ENCODE measurements at regions not wholly inside any gene's neighbourhood (a gene's known extent, or its start where the extent isn't known, plus 50 kb on each side); places are given as distances from the start of the nearest gene placed in this dataset.

GRCh38 chr1:218965821-218966220 is 207.9 kb upstream of the LYPLAL1 start:
- Mint-ChIP-seq H3K36me3 (ENCODE audit: low read depth) (no peaks in the 10 kb centered on the region), H3K27ac (no peak overlapping the region), H3K9me3 (no peaks in the 10 kb centered on the region), H3K27me3 (ENCODE audit: low read depth) (no peaks in the 10 kb centered on the region), H3K4me3 (ENCODE audit: low read depth) (no peak overlapping the region), H3K4me1 (ENCODE audit: low read depth) (no peaks in the 10 kb centered on the region)
- no peak for DNase-seq (ENCODE audit: low spot score)
- intact Hi-C loops (cut with micrococcal nuclease), result no loop called here

GRCh38 chr1:218967254-218967653 is 206.4 kb upstream of the LYPLAL1 start:
- Mint-ChIP-seq H3K36me3 (ENCODE audit: low read depth) (no peaks in the 10 kb centered on the region), H3K9me3 (no peaks in the 10 kb centered on the region), H3K27me3 (ENCODE audit: low read depth) (no peaks in the 10 kb centered on the region), H3K4me1 (ENCODE audit: low read depth) (no peaks in the 10 kb centered on the region), H3K4me3 (ENCODE audit: low read depth) (no peak overlapping the region), H3K27ac (no peak overlapping the region)
- intact Hi-C loops (cut with micrococcal nuclease), result no loop called here
- no peak for DNase-seq (ENCODE audit: low spot score)

DNA sequence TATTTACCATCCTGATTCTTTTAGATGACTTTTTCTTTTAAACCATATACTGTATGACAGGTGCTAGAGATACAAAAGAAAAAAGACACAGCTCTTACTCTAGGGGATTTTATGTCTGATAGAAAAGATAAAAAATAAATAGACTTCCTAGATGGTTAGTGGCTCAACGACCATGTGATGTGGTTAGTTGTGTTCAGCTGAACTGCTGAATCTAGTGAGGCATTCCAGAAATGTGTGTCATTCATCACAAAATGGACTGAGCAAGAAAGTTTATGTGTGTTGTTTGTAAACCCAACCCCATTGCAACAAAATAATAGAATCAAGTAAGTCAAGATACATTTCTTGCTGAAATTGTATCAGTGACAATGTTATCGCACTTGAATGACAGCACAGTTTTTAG is 205.8 kb upstream of the LYPLAL1 start:
- no peak for DNase-seq (ENCODE audit: low spot score)
- Mint-ChIP-seq H3K27ac (no peak overlapping the region), H3K27me3 (ENCODE audit: low read depth) (no peaks in the 10 kb centered on the region), H3K9me3 (no peaks in the 10 kb centered on the region), H3K4me3 (ENCODE audit: low read depth) (no peak overlapping the region), H3K4me1 (ENCODE audit: low read depth) (no peaks in the 10 kb centered on the region), H3K36me3 (ENCODE audit: low read depth) (no peaks in the 10 kb centered on the region)
- intact Hi-C loops (cut with micrococcal nuclease), result no loop called here

- H3K4me1 Mint-ChIP-seq (ENCODE audit: low read depth), result no peaks in the 10 kb centered on the region
- no peaks in the 10 kb centered on the region for H3K27me3 Mint-ChIP-seq (ENCODE audit: low read depth)
- DNase-seq (ENCODE audit: low spot score), result no peak
- H3K4me3 Mint-ChIP-seq (ENCODE audit: low read depth), result no peak overlapping the region
- no peak overlapping the region for H3K27ac Mint-ChIP-seq
- H3K9me3 Mint-ChIP-seq, result no peaks in the 10 kb centered on the region
- intact Hi-C loops (cut with micrococcal nuclease), result no loop called here
- no peaks in the 10 kb centered on the region for H3K36me3 Mint-ChIP-seq (ENCODE audit: low read depth)
Measured at GRCh38 chr1:218969006-218969405, 204.7 kb upstream of the LYPLAL1 start.

DNA sequence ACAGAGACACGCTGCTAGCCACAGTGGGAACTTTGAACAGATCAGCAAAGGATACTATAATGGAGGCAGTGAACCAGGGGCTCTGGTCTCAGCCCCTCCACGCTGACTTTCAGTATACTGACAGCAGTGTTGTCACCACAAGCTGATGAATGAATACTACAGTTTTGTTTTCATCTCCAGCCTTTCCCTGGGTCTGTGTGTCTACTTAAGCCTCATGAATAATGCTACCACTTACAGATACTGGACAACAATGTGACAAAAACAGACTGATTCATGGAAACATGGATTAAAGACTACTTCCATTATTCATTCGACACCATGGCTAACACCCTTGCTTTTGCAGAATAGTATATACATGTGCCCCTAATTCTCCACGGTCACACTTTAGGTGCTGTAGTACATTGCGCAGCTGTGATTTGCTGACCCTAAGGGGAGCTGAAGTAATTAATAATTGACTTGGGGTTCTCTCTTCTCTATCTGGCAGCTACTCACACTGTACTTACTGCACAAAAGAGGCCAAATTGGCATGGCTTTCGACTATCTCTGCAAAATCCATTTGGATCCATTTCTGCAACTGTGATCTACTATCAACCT is 203.2 kb upstream of the LYPLAL1 start:
- no peak overlapping the region for H3K4me3 Mint-ChIP-seq (ENCODE audit: low read depth)
- H3K27me3 Mint-ChIP-seq (ENCODE audit: low read depth), result no peaks in the 10 kb centered on the region
- intact Hi-C loops (cut with micrococcal nuclease), result no loop called here
- no peaks in the 10 kb centered on the region for H3K36me3 Mint-ChIP-seq (ENCODE audit: low read depth)
- no peak for DNase-seq (ENCODE audit: low spot score)
- no peaks in the 10 kb centered on the region for H3K4me1 Mint-ChIP-seq (ENCODE audit: low read depth)
- no peaks in the 10 kb centered on the region for H3K9me3 Mint-ChIP-seq
- no peak overlapping the region for H3K27ac Mint-ChIP-seq

GRCh38 chr1:218971156-218971555 is 202.5 kb upstream of the LYPLAL1 start:
- no peak for DNase-seq (ENCODE audit: low spot score)
- no peak overlapping the region for H3K4me3 Mint-ChIP-seq (ENCODE audit: low read depth)
- no peaks in the 10 kb centered on the region for H3K27me3 Mint-ChIP-seq (ENCODE audit: low read depth)

GRCh38 chr1:218980881-218981280 is 192.8 kb upstream of the LYPLAL1 start:
- DNase-seq (ENCODE audit: low spot score), result no peak
- Mint-ChIP-seq H3K36me3 (ENCODE audit: low read depth) (no peaks in the 10 kb centered on the region), H3K27ac (no peak overlapping the region), H3K4me3 (ENCODE audit: low read depth) (no peak overlapping the region), H3K9me3 (no peaks in the 10 kb centered on the region), H3K4me1 (ENCODE audit: low read depth) (no peaks in the 10 kb centered on the region), H3K27me3 (ENCODE audit: low read depth) (no peaks in the 10 kb centered on the region)
- intact Hi-C loops (cut with micrococcal nuclease), result no loop called here

More at GRCh38 chr1:218971156-218971555, 202.5 kb upstream of the LYPLAL1 start:
- no peaks in the 10 kb centered on the region for H3K4me1 Mint-ChIP-seq (ENCODE audit: low read depth)
- intact Hi-C loops (cut with micrococcal nuclease), result no loop called here
- no peak overlapping the region for H3K27ac Mint-ChIP-seq
- no peaks in the 10 kb centered on the region for H3K9me3 Mint-ChIP-seq
- H3K36me3 Mint-ChIP-seq (ENCODE audit: low read depth), result no peaks in the 10 kb centered on the region

- no peak overlapping the region for H3K4me3 Mint-ChIP-seq (ENCODE audit: low read depth)
- no peaks in the 10 kb centered on the region for H3K27me3 Mint-ChIP-seq (ENCODE audit: low read depth)
- intact Hi-C loops (cut with micrococcal nuclease), result no loop called here
- H3K4me1 Mint-ChIP-seq (ENCODE audit: low read depth), result no peaks in the 10 kb centered on the region
- H3K36me3 Mint-ChIP-seq (ENCODE audit: low read depth), result no peaks in the 10 kb centered on the region
- DNase-seq (ENCODE audit: low spot score), result no peak
- no peak overlapping the region for H3K27ac Mint-ChIP-seq
- no peaks in the 10 kb centered on the region for H3K9me3 Mint-ChIP-seq
Measured at GRCh38 chr1:218982482-218982881, 191.2 kb upstream of the LYPLAL1 start.

DNA sequence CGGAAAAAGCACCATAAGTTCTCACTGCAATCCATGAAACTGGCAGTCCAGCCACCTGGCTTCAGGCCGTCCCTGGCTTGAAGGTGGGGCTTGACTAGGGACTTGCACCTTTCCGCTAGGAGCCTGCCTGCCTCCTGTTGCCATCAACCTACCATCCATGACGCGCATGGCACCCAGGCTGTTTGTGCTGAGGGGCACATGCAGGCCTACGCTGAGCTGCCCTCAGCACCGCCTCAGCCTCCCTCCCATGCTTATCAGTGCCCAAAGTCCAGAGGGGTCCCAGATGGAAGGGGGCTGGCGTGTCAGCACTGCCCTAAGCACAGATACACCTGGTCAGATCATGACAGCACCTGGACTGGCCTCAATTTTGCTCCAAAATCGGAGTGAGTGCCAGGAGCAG is 190.2 kb upstream of the LYPLAL1 start:
- no peak overlapping the region for H3K4me3 Mint-ChIP-seq (ENCODE audit: low read depth)
- H3K27ac Mint-ChIP-seq, result no peak overlapping the region
- no peaks in the 10 kb centered on the region for H3K27me3 Mint-ChIP-seq (ENCODE audit: low read depth)
- intact Hi-C loops (cut with micrococcal nuclease), result no loop called here
- H3K4me1 Mint-ChIP-seq (ENCODE audit: low read depth), result no peaks in the 10 kb centered on the region
- no peaks in the 10 kb centered on the region for H3K36me3 Mint-ChIP-seq (ENCODE audit: low read depth)
- H3K9me3 Mint-ChIP-seq, result no peaks in the 10 kb centered on the region
- DNase-seq (ENCODE audit: low spot score), result no peak

DNA sequence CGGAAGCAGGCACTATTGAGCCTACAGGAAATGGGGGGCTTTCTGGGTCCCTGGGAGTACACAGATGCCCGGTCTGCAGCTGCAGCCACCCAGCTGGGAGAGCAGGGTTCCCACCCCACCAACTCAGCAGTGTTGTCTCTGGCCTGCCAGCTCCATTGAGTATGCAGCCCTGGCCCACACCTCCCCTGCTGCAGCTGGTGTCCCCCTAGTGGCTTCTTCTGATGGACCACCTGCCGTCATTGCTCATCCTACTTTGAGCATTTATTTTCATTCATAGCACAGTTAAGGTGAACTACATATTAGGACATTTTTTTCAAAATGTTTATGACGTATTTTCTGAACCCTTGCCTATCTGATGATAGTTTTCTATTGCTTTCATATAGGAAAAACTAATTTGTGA is 189.8 kb upstream of the LYPLAL1 start:
- Mint-ChIP-seq H3K9me3 (no peaks in the 10 kb centered on the region), H3K27me3 (ENCODE audit: low read depth) (no peaks in the 10 kb centered on the region), H3K36me3 (ENCODE audit: low read depth) (no peaks in the 10 kb centered on the region), H3K4me1 (ENCODE audit: low read depth) (no peaks in the 10 kb centered on the region), H3K27ac (no peak overlapping the region), H3K4me3 (ENCODE audit: low read depth) (no peak overlapping the region)
- intact Hi-C loops (cut with micrococcal nuclease), result no loop called here
- DNase-seq (ENCODE audit: low spot score), result no peak

DNA sequence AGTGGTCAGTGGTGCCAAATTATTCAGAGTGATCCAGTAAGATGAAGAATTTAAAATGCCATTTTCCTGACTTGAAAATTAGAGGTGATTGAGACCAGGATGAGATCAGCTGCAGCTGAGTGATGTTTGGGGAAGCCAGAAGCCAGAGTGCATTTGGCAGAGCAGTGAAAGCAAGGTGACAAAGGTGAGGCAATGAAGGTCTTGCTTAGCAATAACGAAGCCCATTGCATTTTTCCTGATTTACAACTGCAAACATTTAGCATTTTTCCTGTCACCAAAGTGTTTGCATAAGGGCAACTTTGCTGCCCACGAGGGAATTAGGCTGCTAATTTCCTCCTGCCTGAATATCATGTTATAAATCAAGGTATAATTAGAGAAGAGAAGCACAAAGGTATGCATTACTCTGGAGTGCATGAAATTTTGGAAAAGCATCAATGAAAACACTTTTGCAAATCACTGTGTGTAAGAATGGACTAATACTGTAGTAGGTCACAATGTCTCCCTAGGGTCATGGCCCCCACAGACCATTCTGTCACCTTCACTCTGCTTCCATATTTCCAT is 188.2 kb upstream of the LYPLAL1 start:
- no peaks in the 10 kb centered on the region for H3K36me3 Mint-ChIP-seq (ENCODE audit: low read depth)
- no peaks in the 10 kb centered on the region for H3K9me3 Mint-ChIP-seq
- H3K4me1 Mint-ChIP-seq (ENCODE audit: low read depth), result no peaks in the 10 kb centered on the region
- no peak overlapping the region for H3K27ac Mint-ChIP-seq
- no peak overlapping the region for H3K4me3 Mint-ChIP-seq (ENCODE audit: low read depth)
- no peak for DNase-seq (ENCODE audit: low spot score)
- H3K27me3 Mint-ChIP-seq (ENCODE audit: low read depth), result no peaks in the 10 kb centered on the region
- intact Hi-C loops (cut with micrococcal nuclease), result no loop called here

- H3K27me3 Mint-ChIP-seq (ENCODE audit: low read depth), result no peaks in the 10 kb centered on the region
- intact Hi-C loops (cut with micrococcal nuclease), result no loop called here
- no peaks in the 10 kb centered on the region for H3K36me3 Mint-ChIP-seq (ENCODE audit: low read depth)
Measured at GRCh38 chr1:218986816-218987215, 186.9 kb upstream of the LYPLAL1 start.

DNA sequence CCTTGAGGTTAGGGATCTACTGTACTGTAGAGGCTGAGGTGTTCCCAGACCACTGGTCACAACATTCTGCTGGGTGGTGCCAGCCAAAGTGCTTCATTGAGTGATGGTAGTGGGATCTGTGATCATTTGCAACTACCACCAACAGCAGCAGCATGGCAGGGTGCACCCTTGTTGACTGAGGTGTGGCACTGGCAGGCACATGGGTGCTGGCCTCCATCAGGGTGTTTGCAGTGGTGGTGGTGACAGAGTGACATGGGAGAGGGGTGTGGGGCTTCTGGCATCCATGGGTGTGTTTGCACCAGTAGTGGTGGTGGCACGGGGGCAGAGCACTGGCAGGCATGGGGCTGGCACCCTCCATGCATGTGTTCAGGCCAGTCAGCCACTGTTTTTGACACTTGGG is 183.7 kb upstream of the LYPLAL1 start:
- no peaks in the 10 kb centered on the region for H3K4me1 Mint-ChIP-seq (ENCODE audit: low read depth)
- H3K4me3 Mint-ChIP-seq (ENCODE audit: low read depth), result no peak overlapping the region
- no peaks in the 10 kb centered on the region for H3K9me3 Mint-ChIP-seq
- no peaks in the 10 kb centered on the region for H3K27me3 Mint-ChIP-seq (ENCODE audit: low read depth)
- H3K36me3 Mint-ChIP-seq (ENCODE audit: low read depth), result no peaks in the 10 kb centered on the region
- intact Hi-C loops (cut with micrococcal nuclease), result no loop called here
- no peak for DNase-seq (ENCODE audit: low spot score)
- H3K27ac Mint-ChIP-seq, result no peak overlapping the region

More at GRCh38 chr1:218986816-218987215, 186.9 kb upstream of the LYPLAL1 start:
- Mint-ChIP-seq H3K9me3 (no peaks in the 10 kb centered on the region), H3K4me1 (ENCODE audit: low read depth) (no peaks in the 10 kb centered on the region), H3K4me3 (ENCODE audit: low read depth) (no peak overlapping the region), H3K27ac (no peak overlapping the region)
- no peak for DNase-seq (ENCODE audit: low spot score)

- intact Hi-C loops (cut with micrococcal nuclease), result no loop called here
- no peak overlapping the region for H3K4me3 Mint-ChIP-seq (ENCODE audit: low read depth)
- no peaks in the 10 kb centered on the region for H3K4me1 Mint-ChIP-seq (ENCODE audit: low read depth)
- no peaks in the 10 kb centered on the region for H3K36me3 Mint-ChIP-seq (ENCODE audit: low read depth)
- H3K9me3 Mint-ChIP-seq, result no peaks in the 10 kb centered on the region
- DNase-seq (ENCODE audit: low spot score), result no peak
- H3K27me3 Mint-ChIP-seq (ENCODE audit: low read depth), result no peaks in the 10 kb centered on the region
- H3K27ac Mint-ChIP-seq, result no peak overlapping the region
Measured at GRCh38 chr1:218991089-218991488, 182.6 kb upstream of the LYPLAL1 start.
